ENCODE measurements at regions not wholly inside any gene's neighbourhood (a gene's known extent, or its start where the extent isn't known, plus 50 kb on each side); places are given as distances from the start of the nearest gene placed in this dataset.

GRCh38 chr7:50202052-50202555, 102.4 kb upstream of the IKZF1 start:
- intact Hi-C loops (cut with micrococcal nuclease; ENCODE audit: unreplicated experiment), result no loop called here
- Histone ChIP-seq H3K9me3 (ENCODE audit: control insufficient read depth, insufficient read depth, low read depth, low read length) (no peaks in the 10 kb centered on the region), H3K4me3 (ENCODE audit: low read depth in 2 of 2, low read length in 2 of 2) (no peak overlapping the region), H3K4me1 (ENCODE audit: control insufficient read depth, insufficient read depth, low read length) (no peaks in the 10 kb centered on the region), H3K27ac (ENCODE audit: low read length) (no peak overlapping the region), H3K36me3 (ENCODE audit: control insufficient read depth, insufficient read depth, low read length) (no peaks in the 10 kb centered on the region), H3K27me3 (ENCODE audit: control insufficient read depth, insufficient read depth, low read length) (peaks cover 4% of the 10 kb centered on the region; the same call in 1 of the 2 replicates)
- TF ChIP-seq SIN3A (IDR thresholded peaks at IDR 0.05; ENCODE audit: borderline replicate concordance, insufficient read depth, low read depth, low read length), result no peak
- TF ChIP-seq REST (IDR thresholded peaks at IDR 0.05; ENCODE audit: insufficient read depth in 1 of 2, low read depth in 2 of 2, low read length in 1 of 2), result no peak
- TF ChIP-seq CTCF (IDR thresholded peaks at IDR 0.05), result no peak
- no peak for TF ChIP-seq POLR2AphosphoS5 (IDR thresholded peaks at IDR 0.05; ENCODE audit: low read depth, low read length)
- ChIA-PET CTCF (no interaction called here), POLR2A (no interaction called here)
- ATAC-seq, result no peak
- no peak for DNase-seq (ENCODE audit: low read depth, low spot score)
- no TSS peak for BruUV-seq (replicated peaks)
- in situ Hi-C loops (cut with HindIII; ENCODE audit: low pct_unique_long_range_greater_than_20kb, low sequenced_read_pairs), result no loop called here

- DNase-seq (ENCODE audit: low read depth, low spot score) (no peak), ATAC-seq (no peak)
- no peak overlapping the region for H3K4me3 ChIP-seq (ENCODE audit: low read depth in 2 of 2, low read length in 2 of 2)
- ChIA-PET POLR2A (no interaction called here), CTCF (no interaction called here)
- TF ChIP-seq POLR2AphosphoS5 (IDR thresholded peaks at IDR 0.05; ENCODE audit: low read depth, low read length), result no peak
- TF ChIP-seq REST (IDR thresholded peaks at IDR 0.05; ENCODE audit: insufficient read depth in 1 of 2, low read depth in 2 of 2, low read length in 1 of 2), result no peak
- no peak for TF ChIP-seq SIN3A (IDR thresholded peaks at IDR 0.05; ENCODE audit: borderline replicate concordance, insufficient read depth, low read depth, low read length)
- no peak for TF ChIP-seq TCF7L2 (IDR thresholded peaks at IDR 0.05; ENCODE audit: low read depth, low read length)
- TF ChIP-seq CTCF (IDR thresholded peaks at IDR 0.05), result no peak
- no peaks in the 10 kb centered on the region for H3K9me3 ChIP-seq (ENCODE audit: control insufficient read depth, insufficient read depth, low read depth, low read length)
- no TSS peak for BruUV-seq (replicated peaks)
- intact Hi-C loops (cut with micrococcal nuclease; ENCODE audit: unreplicated experiment) (no loop called here), in situ Hi-C loops (cut with HindIII; ENCODE audit: low pct_unique_long_range_greater_than_20kb, low sequenced_read_pairs) (no loop called here)
- peaks cover 8% of the 10 kb centered on the region; the same call in 1 of the 2 replicates for H3K27me3 ChIP-seq (ENCODE audit: control insufficient read depth, insufficient read depth, low read length)
- no peak overlapping the region for H3K27ac ChIP-seq (ENCODE audit: low read length)
- no peaks in the 10 kb centered on the region for H3K36me3 ChIP-seq (ENCODE audit: control insufficient read depth, insufficient read depth, low read length)
- no peaks in the 10 kb centered on the region for H3K4me1 ChIP-seq (ENCODE audit: control insufficient read depth, insufficient read depth, low read length)
These were observed 104.7 kb upstream of the IKZF1 start for GRCh38 chr7:50199824-50200223.
